AG04450 (cell line): ENCODE measurements at regions not wholly inside any gene's neighbourhood (a gene's known extent, or its start where the extent isn't known, plus 50 kb on each side); places are given as distances from the start of the nearest gene placed in this dataset.

ENCODE experiments used
- CTCF ChIA-PET: fragments of 300-600, 350-600 bp; formaldehyde crosslinking; extraction: SDS; loops from one replicate; lab custom pipeline; 2022; ENCODE audit warnings: antibody characterized with exemption, inconsistent platforms; lab: Charles Lee
- POLR2A ChIA-PET: fragments of 350-600 bp; formaldehyde crosslinking; extraction: SDS; loops from one replicate; lab custom pipeline; 2021; ENCODE audit warnings: antibody characterized with exemption, inconsistent platforms; lab: Yijun Ruan, JAX
- DNase-seq: peaks from one replicate; pipeline ENCODE4 v3.0.0-alpha.2; 2011; ENCODE audit warnings: low read depth, low spot score
- H3K27ac ChIP-seq: one replicate; pipeline ENCODE4 v1.5.1; 2012; ENCODE audit warnings: low read depth, low read length, control low read depth
- H3K27me3 ChIP-seq: one replicate; pipeline ENCODE4 v1.6.0; 2012; ENCODE audit warnings: low read length; ENCODE audit not compliant: control insufficient read depth, insufficient read depth
- H3K4me3 ChIP-seq: 2 replicates; pipeline ENCODE4 v1.5.1; 2011; ENCODE audit warnings: mild to moderate bottlenecking, low read depth, low read length, control low read depth
- H3K9me3 ChIP-seq: 2 replicates; pipeline ENCODE4 v1.5.1; 2012; ENCODE audit warnings: low read length; ENCODE audit not compliant: control insufficient read depth, insufficient read depth
- CTCF ChIP-seq: IDR thresholded peaks from 2 replicates; pipeline ENCODE4 v1.5.1; 2011; ENCODE audit warnings: low read depth, low read length, control low read depth, inconsistent platforms

GRCh38 chrX:124938715-124939114 lies 381.0 kb upstream of the TEX13C start:
- Histone ChIP-seq H3K9me3 (no peaks in the 10 kb centered on the region), H3K4me3 (no peak overlapping the region), H3K27me3 (no peaks in the 10 kb centered on the region), H3K27ac (no peak overlapping the region)
- TF ChIP-seq CTCF, result no peak
- ChIA-PET POLR2A (no interaction called here), CTCF (no interaction called here)
- DNase-seq, result no peak

- POLR2A ChIA-PET, result no interaction called here
- Histone ChIP-seq H3K4me3 (no peak overlapping the region), H3K9me3 (no peaks in the 10 kb centered on the region), H3K27me3 (no peaks in the 10 kb centered on the region), H3K27ac (no peak overlapping the region)
- no peak for TF ChIP-seq CTCF
- CTCF ChIA-PET, result no interaction called here
- DNase-seq, result no peak
These were observed 379.1 kb upstream of the TEX13C start for GRCh38 chrX:124940531-124940930.

GRCh38 chrX:124954402-124954801 lies 365.3 kb upstream of the TEX13C start:
- Histone ChIP-seq H3K9me3 (no peaks in the 10 kb centered on the region), H3K4me3 (no peak overlapping the region), H3K27ac (no peak overlapping the region), H3K27me3 (no peaks in the 10 kb centered on the region)
- DNase-seq, result no peak
- POLR2A ChIA-PET, result no interaction called here
- TF ChIP-seq CTCF, result no peak
- CTCF ChIA-PET, result no interaction called here

GRCh38 chrX:124960454-124960853 lies 359.2 kb upstream of the TEX13C start:
- CTCF ChIA-PET, result no interaction called here
- no peaks in the 10 kb centered on the region for H3K9me3 ChIP-seq
- no peak overlapping the region for H3K4me3 ChIP-seq
- POLR2A ChIA-PET, result no interaction called here
- TF ChIP-seq CTCF, result no peak
- no peaks in the 10 kb centered on the region for H3K27me3 ChIP-seq
- DNase-seq, result no peak
- no peak overlapping the region for H3K27ac ChIP-seq

- H3K27me3 ChIP-seq, result no peaks in the 10 kb centered on the region
- H3K27ac ChIP-seq, result no peak within 1 kb of the TSS
- CTCF ChIA-PET, result no interaction called here
- POLR2A ChIA-PET, result no interaction called here
- no peaks in the 10 kb centered on the region for H3K9me3 ChIP-seq
- H3K4me3 ChIP-seq, result no peak within 1 kb of the TSS
- no peak for DNase-seq
- TF ChIP-seq CTCF, result no peak
These were observed 356.0 kb upstream of the TEX13C start, which contains the start of gene TENM1 for GRCh38 chrX:124963717-124964116. TSS of gene TENM1 (minus strand) at chrX:124963817.
